Mucosa of rectum (tissue), 2 donors: ENCODE measurements at regions not wholly inside any gene's neighbourhood (a gene's known extent, or its start where the extent isn't known, plus 50 kb on each side); places are given as distances from the start of the nearest gene placed in this dataset.

Source experiments
- H3K27ac ChIP-seq, 2 donors: one replicate each; pipeline ENCODE4 v1.7.0; 2013; ENCODE audit warnings: inconsistent platforms in 2 of 2, low read depth in 2 of 2, low read length in 2 of 2
- H3K27me3 ChIP-seq, 2 donors: one replicate each; pipeline ENCODE4 v1.7.0; 2013; ENCODE audit warnings: low read length in 2 of 2; ENCODE audit not compliant: control insufficient read depth in 2 of 2, insufficient read depth in 2 of 2
- H3K36me3 ChIP-seq, 2 donors: one replicate each; pipeline ENCODE4 v1.7.0; 2013; ENCODE audit warnings: low read length in 2 of 2; ENCODE audit not compliant: control insufficient read depth in 2 of 2, insufficient read depth in 2 of 2
- H3K4me1 ChIP-seq, 2 donors: one replicate each; pipeline ENCODE4 v1.7.0; 2013; ENCODE audit warnings: low read length in 2 of 2, mild to moderate bottlenecking in 1 of 2; ENCODE audit not compliant: control insufficient read depth in 2 of 2, insufficient read depth in 2 of 2
- H3K4me3 ChIP-seq, 2 donors: one replicate each; pipeline ENCODE4 v1.7.0; 2013; ENCODE audit warnings: low read length in 2 of 2
- H3K9ac ChIP-seq, 2 donors: one replicate each; pipeline ENCODE4 v1.7.0; 2013; ENCODE audit warnings: low read length in 2 of 2, low read depth in 1 of 2, mild to moderate bottlenecking in 1 of 2
- H3K9me3 ChIP-seq, 2 donors: one replicate each; pipeline ENCODE4 v1.7.0; 2013; ENCODE audit warnings: low read length in 2 of 2; ENCODE audit not compliant: control insufficient read depth in 2 of 2
- donor health status: healthy.
- donor health status: Normal muscosa, but diverticular disease.

DNA sequence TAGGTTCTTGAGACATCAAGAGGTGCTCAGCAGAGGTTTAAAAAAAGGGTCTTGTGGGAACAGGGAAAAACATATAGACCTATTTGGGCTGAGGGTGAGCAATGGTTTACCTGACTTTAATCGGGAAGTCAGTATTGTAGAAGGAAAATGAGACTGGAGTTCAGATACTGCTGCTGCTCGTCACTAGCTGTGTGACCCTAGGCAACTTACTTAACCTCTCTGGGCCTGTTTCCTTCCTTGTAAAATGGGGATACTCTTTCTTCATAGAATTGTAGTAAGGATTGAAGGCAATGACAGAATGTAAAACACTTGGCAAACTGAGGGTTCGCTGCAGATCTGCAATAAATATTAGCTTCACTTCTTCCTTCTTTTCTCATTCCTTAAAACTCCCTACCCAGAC, 327.5 kb upstream of the PROK2 start:
- Histone ChIP-seq H3K36me3 (no peaks in the 10 kb centered on the region), H3K4me3 (no peak overlapping the region)

DNA sequence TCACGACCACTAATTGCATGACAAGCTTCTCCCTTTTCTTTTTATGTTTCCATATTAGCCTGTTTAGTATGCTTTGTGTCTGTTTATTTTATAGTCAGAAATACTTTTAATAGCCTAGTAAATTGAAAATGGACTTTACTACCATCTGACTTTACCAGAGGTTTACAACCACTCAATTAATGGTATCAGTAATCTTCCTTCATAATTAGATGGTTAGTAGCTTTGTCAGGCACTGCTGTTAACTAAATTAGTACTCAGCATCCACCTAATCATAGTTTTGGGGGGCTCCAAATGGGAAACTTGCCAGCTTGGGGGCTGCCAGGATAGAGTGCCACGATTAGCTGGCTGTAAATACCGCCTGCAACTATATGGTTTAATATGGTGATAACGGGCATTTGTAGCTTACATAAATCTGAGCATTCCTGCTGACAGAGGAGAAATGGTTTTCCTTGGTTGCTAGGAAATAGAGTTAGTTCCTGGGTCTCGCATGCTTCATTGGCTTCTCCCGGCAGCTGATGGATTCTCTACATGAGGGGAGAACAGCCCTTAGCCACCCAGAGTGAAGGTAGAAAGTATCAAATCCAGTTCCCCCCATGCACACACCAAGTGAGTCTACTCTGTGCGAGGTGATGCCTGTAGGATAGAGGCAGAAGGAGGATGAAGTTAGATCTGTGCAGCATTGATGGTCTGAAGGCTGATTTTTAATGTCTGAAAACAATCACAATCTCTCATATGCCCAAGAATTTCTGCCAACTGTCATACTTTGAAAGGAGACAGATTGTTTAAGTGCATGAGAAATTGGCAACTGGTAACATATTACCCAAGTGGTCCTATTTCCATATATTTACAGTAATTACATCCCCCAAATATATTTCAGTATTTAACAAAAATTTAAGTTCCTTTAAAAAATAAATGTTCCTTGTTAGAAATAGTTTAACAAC, 326.6 kb upstream of the PROK2 start:
- H3K4me1 ChIP-seq: no peaks in the 10 kb centered on the region
- H3K9me3 ChIP-seq: no peaks in the 10 kb centered on the region
- H3K4me3 ChIP-seq: no peak overlapping the region
- H3K36me3 ChIP-seq: no peaks in the 10 kb centered on the region
- no peak overlapping the region for H3K27ac ChIP-seq
- H3K27me3 ChIP-seq: no peaks in the 10 kb centered on the region
- H3K9ac ChIP-seq: no peak overlapping the region

More for the DNA sequence above, 327.5 kb upstream of the PROK2 start:
- no peak overlapping the region for H3K9ac ChIP-seq
- no peaks in the 10 kb centered on the region for H3K4me1 ChIP-seq
- H3K9me3 ChIP-seq: no peaks in the 10 kb centered on the region
- H3K27ac ChIP-seq: no peak overlapping the region
- no peaks in the 10 kb centered on the region for H3K27me3 ChIP-seq

DNA sequence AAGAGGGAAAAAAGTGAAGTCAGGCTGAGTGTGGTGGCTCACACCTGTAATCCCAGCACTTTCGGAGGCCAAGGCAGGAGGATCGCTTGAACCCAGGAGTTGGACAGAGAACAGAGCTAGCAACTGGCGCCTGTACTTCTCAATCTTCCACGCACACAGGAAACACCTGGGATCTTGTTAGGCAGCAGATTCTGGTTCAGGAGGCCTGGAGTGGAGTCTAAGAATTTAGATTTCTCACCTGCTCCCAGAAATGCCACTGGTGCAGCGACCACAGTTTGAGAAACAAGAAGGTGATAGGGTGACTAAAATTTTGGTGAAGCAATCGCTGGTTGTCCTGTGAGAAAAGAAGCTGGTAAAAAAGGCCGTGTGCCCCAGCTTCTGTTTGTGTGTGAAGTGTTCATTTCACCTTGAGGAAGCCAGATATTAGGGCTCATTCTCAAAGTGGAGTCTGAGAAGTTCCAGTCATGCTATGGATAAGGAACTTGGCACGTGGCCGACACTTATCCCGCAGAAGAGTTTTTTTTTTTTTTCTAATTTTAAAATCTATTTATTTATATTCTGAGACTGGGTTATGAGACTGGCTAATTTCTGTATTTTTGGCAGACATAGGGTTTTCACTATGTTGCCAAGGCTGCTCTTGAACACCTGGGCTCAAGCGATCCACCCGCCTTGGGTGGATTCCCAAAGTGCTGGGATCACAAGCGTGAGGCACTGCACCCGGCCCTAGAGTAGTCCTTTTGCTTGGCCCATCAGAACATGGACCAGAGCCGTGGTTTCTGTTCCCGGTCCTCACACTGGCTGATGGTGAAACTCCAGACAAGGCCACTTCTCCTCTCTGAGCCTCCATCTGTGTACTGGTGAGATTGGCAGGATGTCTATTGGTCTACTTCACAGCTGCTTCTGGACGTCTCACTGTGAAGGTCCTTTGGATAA, 324.6 kb upstream of the PROK2 start:
- Histone ChIP-seq H3K9ac (no peak overlapping the region), H3K27ac (no peak overlapping the region), H3K4me1 (no peaks in the 10 kb centered on the region), H3K36me3 (no peaks in the 10 kb centered on the region), H3K27me3 (no peaks in the 10 kb centered on the region), H3K4me3 (no peak overlapping the region), H3K9me3 (no peaks in the 10 kb centered on the region)

DNA sequence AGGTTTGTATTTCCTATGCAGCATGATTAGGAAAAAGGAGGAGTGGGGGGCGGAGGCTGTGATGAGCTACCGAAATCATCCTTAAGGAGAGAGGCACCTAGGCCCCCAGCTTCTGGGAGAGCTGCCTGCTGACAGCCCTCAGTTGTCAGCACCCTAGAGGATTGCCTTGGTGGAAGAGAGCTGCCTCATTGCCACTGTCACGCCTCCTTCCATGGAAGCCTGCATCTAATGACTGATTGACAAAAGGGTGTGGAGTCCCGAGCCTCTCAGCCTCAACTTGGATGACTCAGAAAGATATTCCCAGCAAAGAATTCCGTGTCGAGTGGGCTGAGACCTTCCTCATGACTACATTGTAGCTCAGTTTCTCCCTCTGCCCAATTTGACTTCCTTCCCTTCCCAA, 320.4 kb upstream of the PROK2 start:
- H3K36me3 ChIP-seq: no peaks in the 10 kb centered on the region
- H3K4me1 ChIP-seq: peaks cover 10 to 11% of the 10 kb centered on the region in 2 donors
- no peak overlapping the region for H3K27ac ChIP-seq
- H3K9ac ChIP-seq: no peak overlapping the region
- peaks cover 2 to 11% of the 10 kb centered on the region in 2 donors for H3K27me3 ChIP-seq
- no peaks in the 10 kb centered on the region for H3K9me3 ChIP-seq
- H3K4me3 ChIP-seq: no peak overlapping the region

DNA sequence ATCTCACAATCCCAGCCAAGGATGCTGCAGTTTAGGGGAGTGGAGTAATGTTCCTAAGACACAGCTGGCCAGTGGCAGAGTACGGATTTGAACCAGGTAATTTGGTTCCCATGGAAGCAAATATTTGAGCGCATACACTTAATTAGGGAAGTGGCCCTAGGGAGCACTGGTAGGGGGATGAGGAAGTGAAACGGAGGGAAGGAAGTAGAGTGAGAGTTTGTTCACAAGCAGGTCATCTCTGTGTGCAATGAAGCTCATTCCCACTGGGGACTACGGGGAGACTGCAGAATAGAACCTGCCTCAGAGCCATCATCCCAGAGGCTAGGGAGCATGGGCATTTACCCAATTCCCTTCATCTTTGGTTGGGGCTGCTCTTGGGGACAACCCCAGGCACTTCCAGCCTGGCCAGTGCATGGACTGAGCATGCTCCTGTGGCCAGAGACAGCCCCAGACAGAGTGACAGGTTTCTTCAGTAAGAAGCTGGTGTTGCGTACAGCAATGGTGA, 317.2 kb upstream of the PROK2 start:
- Histone ChIP-seq H3K27me3 (peaks cover 2 to 11% of the 10 kb centered on the region in 2 donors), H3K9me3 (no peaks in the 10 kb centered on the region), H3K4me1 (peaks cover 10 to 14% of the 10 kb centered on the region in 2 donors), H3K36me3 (no peaks in the 10 kb centered on the region), H3K9ac (no peak overlapping the region), H3K27ac (no peak overlapping the region), H3K4me3 (peak overlapping the region in 1 of 2 donors; percentile 13)

DNA sequence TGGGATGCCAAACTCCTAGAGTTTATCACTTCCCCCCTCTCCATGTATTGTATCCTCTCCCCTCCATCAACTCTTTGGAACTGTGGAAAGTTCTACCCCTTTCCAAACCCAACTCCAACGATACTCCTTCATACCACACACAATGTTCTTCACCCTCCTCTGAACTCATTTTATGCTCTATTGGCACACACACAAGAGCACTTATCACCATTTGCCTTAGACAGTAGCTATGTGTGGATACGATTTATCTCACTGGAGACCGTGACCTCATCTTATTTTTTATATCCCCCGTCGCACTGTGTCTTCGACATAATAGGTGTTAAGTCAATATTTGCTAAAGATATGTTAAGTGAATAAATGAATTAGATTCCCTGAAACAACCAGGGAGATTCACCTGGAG, 316.5 kb upstream of the PROK2 start:
- no peak overlapping the region for H3K9ac ChIP-seq
- H3K4me1 ChIP-seq: peaks cover 10 to 14% of the 10 kb centered on the region in 2 donors
- H3K4me3 ChIP-seq: peak overlapping the region in 1 of 2 donors; percentile 66
- H3K27ac ChIP-seq: no peak overlapping the region
- H3K27me3 ChIP-seq: peaks cover 2 to 11% of the 10 kb centered on the region in 2 donors
- no peaks in the 10 kb centered on the region for H3K9me3 ChIP-seq
- H3K36me3 ChIP-seq: no peaks in the 10 kb centered on the region

DNA sequence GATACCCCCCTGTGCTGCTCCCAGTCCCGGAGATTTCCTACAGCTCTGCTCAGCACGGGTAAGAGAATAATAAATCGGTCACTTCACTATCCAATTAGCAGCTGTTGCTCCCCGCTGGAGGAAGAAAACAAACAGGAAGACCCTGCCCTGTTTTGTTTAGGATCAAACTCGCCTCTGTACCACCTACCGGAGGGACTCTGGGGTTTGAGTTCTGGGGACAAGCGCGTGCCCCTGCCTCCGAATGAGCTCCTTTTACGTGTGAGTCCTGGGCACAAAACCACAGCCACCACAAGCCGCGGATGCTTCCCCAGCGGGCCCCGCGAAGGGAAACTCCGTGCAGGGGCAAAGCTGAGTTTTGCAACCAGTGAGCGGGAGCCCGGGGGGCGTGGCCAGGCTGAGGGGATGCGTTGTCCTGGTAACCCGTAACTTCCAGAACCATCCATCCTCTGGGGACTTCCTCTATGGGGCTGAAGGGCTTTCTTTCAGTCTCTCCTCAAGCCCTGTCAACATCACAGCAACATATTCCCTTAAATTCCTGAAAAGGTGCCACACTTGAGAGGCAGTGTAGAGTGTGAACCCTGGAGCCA, 315.7 kb upstream of the PROK2 start:
- Histone ChIP-seq H3K36me3 (no peaks in the 10 kb centered on the region), H3K27ac (peak overlapping the region in 1 of 2 donors; percentile 63), H3K4me1 (peaks cover 10 to 14% of the 10 kb centered on the region in 2 donors), H3K9ac (peak overlapping the region; percentile 20 to 52), H3K27me3 (peaks cover 2 to 11% of the 10 kb centered on the region in 2 donors), H3K9me3 (no peaks in the 10 kb centered on the region), H3K4me3 (peak overlapping the region; percentile 46 to 66)

DNA sequence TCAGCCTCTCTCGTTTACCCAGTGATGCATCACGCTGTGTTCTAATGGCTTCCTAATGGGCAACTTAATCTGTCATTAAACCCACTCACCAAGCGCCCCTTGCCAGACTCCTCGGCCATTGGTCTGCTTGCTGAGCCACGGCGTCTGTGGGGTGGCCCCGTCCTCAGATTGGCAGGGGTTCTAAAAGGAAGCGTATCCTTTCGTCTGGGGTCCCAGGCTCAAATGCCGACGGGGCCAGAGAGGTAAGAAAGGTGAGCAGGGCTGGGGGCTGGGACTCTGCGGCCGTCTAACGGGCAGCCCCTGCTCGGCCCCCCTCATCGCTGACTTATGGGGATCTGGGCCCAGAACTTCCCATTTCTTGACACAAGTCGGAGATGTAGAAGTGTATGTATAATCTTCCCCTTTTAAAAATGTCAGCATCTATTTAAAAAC, 315.1 kb upstream of the PROK2 start:
- peaks cover 2 to 11% of the 10 kb centered on the region in 2 donors for H3K27me3 ChIP-seq
- H3K9me3 ChIP-seq: no peaks in the 10 kb centered on the region
- no peaks in the 10 kb centered on the region for H3K36me3 ChIP-seq
- peak overlapping the region in 1 of 2 donors; percentile 63 for H3K27ac ChIP-seq
- H3K4me1 ChIP-seq: peaks cover 10 to 14% of the 10 kb centered on the region in 2 donors
- H3K4me3 ChIP-seq: peak overlapping the region in 1 of 2 donors; percentile 66
- peak overlapping the region in 1 of 2 donors; percentile 20 for H3K9ac ChIP-seq

DNA sequence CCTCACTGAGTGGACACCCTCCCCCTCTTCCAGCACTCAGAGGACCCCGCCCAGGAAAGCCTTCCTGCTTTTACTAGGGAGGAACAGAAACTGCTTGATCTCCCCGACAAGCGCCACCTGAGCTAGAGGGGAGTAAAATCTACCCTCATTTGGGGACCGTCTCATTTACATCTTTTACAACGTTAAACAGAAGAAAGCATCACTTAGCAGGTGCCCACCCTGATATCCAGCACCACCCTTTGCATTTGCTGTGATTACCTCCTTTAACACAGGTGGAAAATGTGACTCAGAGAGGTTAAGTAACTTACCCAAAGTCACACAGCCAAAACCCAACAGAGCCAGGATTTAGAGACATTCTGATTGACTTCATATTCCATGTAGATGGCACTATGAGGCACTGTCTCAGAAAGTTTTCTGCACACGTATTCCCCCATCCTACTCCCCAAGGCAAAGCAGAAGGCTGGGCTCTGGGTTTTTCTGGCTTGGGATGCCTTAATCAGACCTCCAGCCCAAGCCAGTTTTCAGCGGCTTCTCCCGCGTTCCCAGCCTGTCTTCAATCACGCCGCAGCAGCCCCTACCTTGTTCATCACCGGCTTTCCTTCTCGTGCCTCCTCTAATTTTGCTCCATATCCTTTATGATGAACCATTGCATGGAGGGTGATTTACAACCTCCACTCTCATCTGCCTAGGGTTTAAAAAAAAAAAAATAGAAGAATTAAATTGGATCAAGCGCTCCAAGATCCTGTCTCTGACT, 314.6 kb upstream of the PROK2 start:
- H3K36me3 ChIP-seq: no peaks in the 10 kb centered on the region

More for the DNA sequence above, 314.6 kb upstream of the PROK2 start:
- peaks cover 2 to 11% of the 10 kb centered on the region in 2 donors for H3K27me3 ChIP-seq
- no peak overlapping the region for H3K27ac ChIP-seq
- H3K9ac ChIP-seq: no peak overlapping the region
- H3K4me3 ChIP-seq: no peak overlapping the region
- H3K4me1 ChIP-seq: peaks cover 10 to 14% of the 10 kb centered on the region in 2 donors
- H3K9me3 ChIP-seq: no peaks in the 10 kb centered on the region
